OCI-LY3 (cell line): ENCODE measurements at regions not wholly inside any gene's neighbourhood (a gene's known extent, or its start where the extent isn't known, plus 50 kb on each side); places are given as distances from the start of the nearest gene placed in this dataset.
"Not testable (repeated sequence)": the region's sequence is repeated elsewhere in the genome, so short reads cannot be mapped to it uniquely, and the experiment has no call there.

Experiments used
- H2AFZ ChIP-seq: fragments of 200-600, 300-600 bp; shearing (Covaris generic); 2 replicates; pipeline ENCODE4 v1.6.0; 2014; ENCODE audit warnings: antibody characterized with exemption, low read depth, low read length
- H3K27ac ChIP-seq: fragments of 200-600, 300-600 bp; sonication (generic); 2 replicates; pipeline ENCODE4 v1.5.1; 2014; ENCODE audit warnings: mild to moderate bottlenecking, low read length, moderate library complexity, mixed read lengths
- H3K27me3 ChIP-seq: fragments of 200-600, 300-600 bp; sonication (generic); 2 replicates; pipeline ENCODE4 v1.6.1; 2014; ENCODE audit warnings: low read depth, low read length, mixed read lengths
- H3K36me3 ChIP-seq: fragments of 200-600, 300-600 bp; sonication (generic); replicated peaks from 2 replicates; pipeline ENCODE3; 2014; ENCODE audit warnings: low read depth, low read length, mixed read lengths
- H3K4me1 ChIP-seq: fragments of 300-600, 200-600 bp; sonication (generic); 2 replicates; pipeline ENCODE4 v1.6.1; 2014; ENCODE audit warnings: low read length, mixed read lengths
- H3K4me2 ChIP-seq: fragments of 200-600, 300-600 bp; sonication (generic); 2 replicates; pipeline ENCODE4 v1.6.1; 2014; ENCODE audit warnings: low read length, mixed read lengths
- H3K4me3 ChIP-seq: fragments of 300-600, 200-600 bp; sonication (generic); 2 replicates; pipeline ENCODE4 v1.5.1; 2014; ENCODE audit warnings: antibody characterized with exemption, mild to moderate bottlenecking, low read length, moderate library complexity
- H3K79me2 ChIP-seq: fragments of 300-600, 200-600 bp; shearing (Covaris generic); 2 replicates; pipeline ENCODE4 v1.6.1; 2014; ENCODE audit warnings: mild to moderate bottlenecking, low read length, mixed read lengths
- H3K9ac ChIP-seq: fragments of 300-600, 200-600 bp; shearing (Covaris generic); 2 replicates; pipeline ENCODE4 v1.6.0; 2014; ENCODE audit warnings: mild to moderate bottlenecking, low read length, moderate library complexity
- H3K9me3 ChIP-seq: fragments of 200-600, 300-600 bp; shearing (Covaris generic); 2 replicates; pipeline ENCODE4 v1.6.1; 2014; ENCODE audit warnings: low read length, mixed read lengths; ENCODE audit not compliant: insufficient read depth
- H4K20me1 ChIP-seq: fragments of 200-600, 300-600 bp; sonication (generic); 2 replicates; pipeline ENCODE4 v1.6.1; 2016; ENCODE audit warnings: low read length, mixed read lengths; ENCODE audit not compliant: insufficient read depth
- CTCF ChIP-seq: fragments of 200-600, 300-600 bp; sonication (generic); IDR thresholded peaks from 2 replicates; pipeline ENCODE4 v1.5.1; 2014; ENCODE audit warnings: antibody characterized with exemption, low read length, low read depth
- EZH2phosphoT487 ChIP-seq: fragments of 200-600 bp; shearing (Covaris generic); IDR thresholded peaks from 2 replicates; pipeline ENCODE4 v1.6.1; 2018; ENCODE audit warnings: antibody characterized with exemption, mixed run types, low read depth

DNA sequence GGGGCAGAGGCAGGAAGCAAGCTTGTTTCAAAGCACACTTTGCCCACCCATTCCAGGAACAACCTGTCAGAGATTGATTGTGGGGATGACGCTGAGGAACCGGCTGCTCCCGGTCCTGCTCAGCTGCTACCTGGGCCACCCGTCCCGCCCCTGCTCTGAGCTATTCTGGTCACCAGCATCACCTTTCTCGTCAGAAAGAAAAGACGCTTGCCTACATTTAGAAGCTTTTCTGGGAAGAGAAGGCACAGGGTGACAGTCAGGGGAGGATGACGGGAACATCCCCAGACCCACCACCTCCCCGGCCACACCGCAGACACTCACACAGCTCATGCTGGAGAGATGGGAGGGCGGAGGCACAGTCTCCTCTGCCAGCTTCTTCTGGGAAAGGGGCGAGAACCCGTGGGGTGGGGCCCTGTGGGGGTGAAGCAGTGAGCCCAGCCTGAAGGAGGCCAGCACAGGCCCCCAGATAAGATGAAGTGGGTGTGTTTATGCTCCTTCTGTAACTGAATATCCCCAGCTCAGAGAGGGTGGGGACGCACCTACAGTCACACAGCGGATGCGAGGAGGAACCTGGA is 81.8 kb downstream of the CPZ start:
- TF ChIP-seq EZH2phosphoT487 (no peak), CTCF (no peak)
- Histone ChIP-seq H3K4me2 (no peak overlapping the region), H2AFZ (no peak overlapping the region), H3K9ac (no peak overlapping the region), H3K27me3 (peaks cover 12% of the 10 kb centered on the region; the same call in 1 of the 2 replicates), H3K4me3 (no peak overlapping the region), H4K20me1 (no peaks in the 10 kb centered on the region), H3K9me3 (no peaks in the 10 kb centered on the region), H3K27ac (no peak overlapping the region), H3K36me3 (no peaks in the 10 kb centered on the region), H3K4me1 (peaks cover 1% of the 10 kb centered on the region; the same call in 1 of the 2 replicates), H3K79me2 (no peaks in the 10 kb centered on the region)

- H3K27ac ChIP-seq, H3K79me2 ChIP-seq: not testable (repeated sequence)
- H3K27me3 ChIP-seq, result peaks cover 19% of the 10 kb centered on the region; the same call in 1 of the 2 replicates
These were observed 80.5 kb downstream of the CPZ start for GRCh38 chr4:8673106-8673505.

DNA sequence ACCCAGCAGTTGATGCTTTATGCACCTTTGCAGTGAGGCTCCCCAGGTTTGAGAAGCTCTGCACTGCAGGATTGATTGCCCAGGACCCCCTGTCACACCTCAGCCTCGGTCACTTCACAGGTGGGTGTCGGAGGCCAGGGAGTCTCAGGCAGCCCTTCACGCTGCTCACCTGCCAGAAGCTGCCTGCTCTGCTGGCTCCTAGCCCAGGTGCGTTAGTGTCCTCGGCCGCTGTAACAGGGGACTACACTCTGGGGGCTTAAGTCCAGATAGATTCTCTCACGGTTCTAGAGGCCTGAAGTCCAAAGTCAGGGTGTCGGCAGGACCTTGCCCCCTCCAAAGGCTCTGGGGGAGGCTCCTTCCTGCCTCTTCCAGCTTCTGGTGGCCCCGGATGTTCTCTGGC is 79.9 kb downstream of the CPZ start:
- Histone ChIP-seq H3K27me3 (peaks cover 20% of the 10 kb centered on the region; the same call in 1 of the 2 replicates), H3K9me3 (no peaks in the 10 kb centered on the region), H3K4me3 (no peak overlapping the region), H3K27ac (no peak overlapping the region), H3K36me3 (no peaks in the 10 kb centered on the region), H3K9ac (no peak overlapping the region), H3K79me2 (no peaks in the 10 kb centered on the region), H4K20me1 (no peaks in the 10 kb centered on the region), H2AFZ (no peak overlapping the region), H3K4me2 (no peak overlapping the region), H3K4me1 (no peaks in the 10 kb centered on the region)
- TF ChIP-seq CTCF, result no peak
- no peak for TF ChIP-seq EZH2phosphoT487

More at GRCh38 chr4:8673106-8673505, 80.5 kb downstream of the CPZ start:
- not testable (repeated sequence) for H3K4me2 ChIP-seq, H3K9me3 ChIP-seq, H3K9ac ChIP-seq, H3K4me1 ChIP-seq, H3K4me3 ChIP-seq, H4K20me1 ChIP-seq, H3K36me3 ChIP-seq, H2AFZ ChIP-seq

DNA sequence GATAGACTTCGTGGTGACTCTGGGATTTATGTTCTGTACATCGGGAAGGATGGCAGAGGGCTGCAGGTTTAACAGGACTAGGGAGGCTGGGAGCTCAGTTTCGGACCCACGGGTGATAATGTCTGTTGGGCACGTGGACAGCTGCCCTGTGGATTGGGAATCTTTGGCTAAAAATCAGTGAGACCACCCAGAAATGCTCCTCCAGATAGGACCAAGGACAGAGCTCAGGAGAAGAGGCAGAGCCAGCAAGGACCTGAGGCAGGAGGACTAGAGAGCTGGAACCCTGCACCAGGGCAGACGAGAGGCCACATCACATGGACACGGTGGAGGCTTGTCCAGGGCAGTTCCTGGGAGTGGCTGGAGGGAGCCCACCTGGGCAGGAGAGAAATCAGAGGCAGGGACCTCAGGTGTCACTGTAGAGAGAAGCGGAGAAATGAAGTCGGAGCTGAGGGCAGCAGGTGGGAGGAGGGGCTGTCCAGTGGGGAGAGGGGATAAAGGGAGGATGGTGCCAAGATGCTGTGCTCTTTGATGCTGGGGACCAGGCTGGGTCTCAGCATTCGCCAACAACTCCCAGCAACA is 79.2 kb downstream of the CPZ start:
- Histone ChIP-seq H2AFZ (no peak overlapping the region), H4K20me1 (no peaks in the 10 kb centered on the region), H3K27ac (no peak overlapping the region), H3K4me3 (no peak overlapping the region), H3K79me2 (no peaks in the 10 kb centered on the region), H3K9me3 (no peaks in the 10 kb centered on the region), H3K9ac (no peak overlapping the region), H3K36me3 (no peaks in the 10 kb centered on the region), H3K4me1 (no peaks in the 10 kb centered on the region), H3K27me3 (peaks cover 20% of the 10 kb centered on the region; the same call in 1 of the 2 replicates), H3K4me2 (no peak overlapping the region)
- no peak for TF ChIP-seq CTCF
- no peak for TF ChIP-seq EZH2phosphoT487
